PC-3 (cell line): ENCODE measurements at regions not wholly inside any gene's neighbourhood (a gene's known extent, or its start where the extent isn't known, plus 50 kb on each side); places are given as distances from the start of the nearest gene placed in this dataset.

Experiments
- ATAC-seq: fragments of 200-7000 bp; cut with Tn5 transposase; 2 replicates; pipeline ENCODE4 v1.9.1; 2020; ENCODE audit warnings: mild to moderate bottlenecking, moderate library complexity
- BruUV-seq: library from RNA; stranded (reverse); fragments of 400-500 nt; replicated peaks from 2 replicates; lab custom pipeline; 2021; lab: Mats Ljungman, UMichigan
- CTCF ChIA-PET: fragments of 300-600 bp; sonication (Branson Sonifier 250); formaldehyde crosslinking; loops from one replicate; lab custom pipeline; 2022; ENCODE audit warnings: antibody characterized with exemption; lab: Charles Lee
- POLR2A ChIA-PET: fragments of 300-600 bp; sonication (Branson Sonifier 250); formaldehyde crosslinking; loops from one replicate; lab custom pipeline; 2022; ENCODE audit warnings: antibody characterized with exemption; ENCODE audit not compliant: unreplicated experiment; lab: Charles Lee
- DNase-seq: peaks from one replicate; pipeline ENCODE4 v3.0.0-alpha.2; 2015
- H2AFZ ChIP-seq: fragments of 300-600 bp; sonication (generic); 2 replicates; pipeline ENCODE4 v1.6.0; 2016; ENCODE audit warnings: antibody characterized with exemption, low read length
- H3F3A ChIP-seq: fragments of 300-600 bp; sonication (generic); one replicate; pipeline ENCODE4 v1.6.0; 2017; ENCODE audit warnings: antibody characterized with exemption, low read length, control low read depth, mild to moderate bottlenecking; ENCODE audit not compliant: unreplicated experiment
- H3K27ac ChIP-seq: fragments of 300-600 bp; sonication (generic); 2 replicates; pipeline ENCODE4 v1.5.1; 2016; ENCODE audit warnings: mild to moderate bottlenecking, low read length
- H3K27me3 ChIP-seq: fragments of 300-600 bp; sonication (generic); 2 replicates; pipeline ENCODE4 v1.6.1; 2016; ENCODE audit warnings: low read length, mixed read lengths
- H3K36me3 ChIP-seq: fragments of 300-600 bp; sonication (generic); 2 replicates; pipeline ENCODE4 v1.6.1; 2016; ENCODE audit warnings: low read depth, mixed run types, low read length, mixed read lengths
- H3K4me1 ChIP-seq: fragments of 300-600 bp; sonication (generic); 2 replicates; pipeline ENCODE4 v1.5.1; 2016; ENCODE audit warnings: low read length; ENCODE audit not compliant: insufficient read depth
- H3K4me2 ChIP-seq: fragments of 300-600 bp; sonication (generic); 2 replicates; pipeline ENCODE4 v1.6.0; 2016; ENCODE audit warnings: low read length
- H3K4me3 ChIP-seq: fragments of 300-600 bp; sonication (generic); 2 replicates; pipeline ENCODE4 v1.5.1; 2016; ENCODE audit warnings: mild to moderate bottlenecking, low read length, mixed read lengths
- H3K79me2 ChIP-seq: fragments of 300-600 bp; sonication (generic); 2 replicates; pipeline ENCODE4 v1.6.1; 2017; ENCODE audit warnings: low read length, mixed read lengths
- H3K9ac ChIP-seq: fragments of 300-600 bp; sonication (generic); 2 replicates; pipeline ENCODE4 v1.6.0; 2016; ENCODE audit warnings: mild to moderate bottlenecking, low read length
- H3K9me2 ChIP-seq: fragments of 300-600 bp; sonication (generic); replicated peaks from 2 replicates; pipeline ENCODE4 v1.6.1; 2016; ENCODE audit warnings: mixed run types, low read length, mixed read lengths
- H3K9me3 ChIP-seq: fragments of 300-600 bp; sonication (generic); 2 replicates; pipeline ENCODE4 v1.6.1; 2016; ENCODE audit warnings: low read length, mixed read lengths
- H4K20me1 ChIP-seq: fragments of 300-600 bp; sonication (generic); 2 replicates; pipeline ENCODE4 v1.6.1; 2016; ENCODE audit warnings: low read length, mixed read lengths
- EZH2 ChIP-seq: fragments of 300-600 bp; sonication (generic); IDR thresholded peaks from one replicate; pipeline ENCODE4 v1.6.1; 2017; ENCODE audit warnings: antibody characterized with exemption, mild to moderate bottlenecking, low read length; ENCODE audit not compliant: unreplicated experiment
- EZH2phosphoT487 ChIP-seq: fragments of 300-600 bp; sonication (generic); IDR thresholded peaks from 2 replicates; pipeline ENCODE4 v1.6.1; 2018; ENCODE audit warnings: mild to moderate bottlenecking, antibody characterized with exemption, low read length, borderline replicate concordance
- intact Hi-C: fragments of 100-400 bp; cut with micrococcal nuclease; formaldehyde crosslinking; loops from 2 replicates; pipeline ENCODE4 v1.9.0; 2023
- TF ChIP-seq, protein P1 (sequence below): fragments of 300-600 bp; sonication (generic); conservative IDR thresholded peaks from 2 replicates; pipeline ENCODE4 v1.5.1; 2017; ENCODE audit warnings: antibody characterized with exemption, low read depth, mild to moderate bottlenecking, low read length

DNA sequence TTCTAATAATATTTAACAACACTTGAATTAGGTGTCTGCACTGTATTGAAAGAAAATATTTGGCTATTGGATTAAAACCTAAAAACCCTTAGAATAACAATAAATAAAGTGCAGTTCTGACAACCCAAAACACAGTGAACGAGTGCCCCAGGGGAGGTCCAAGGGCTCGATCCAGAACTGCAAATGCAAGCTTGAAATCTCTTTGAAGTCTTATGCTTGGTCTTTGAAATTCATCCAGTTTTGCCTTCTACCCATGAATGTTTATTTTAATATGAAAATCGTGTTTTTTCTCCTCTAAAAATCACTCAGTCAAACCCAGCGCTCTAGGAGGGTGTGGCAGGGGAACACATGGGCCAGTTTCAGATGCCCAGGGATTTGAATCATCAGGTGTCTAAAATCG, 119.5 kb downstream of the MTPAP start:
- Histone ChIP-seq H2AFZ (no peak overlapping the region), H3K79me2 (no peaks in the 10 kb centered on the region), H3K36me3 (no peaks in the 10 kb centered on the region), H3F3A (no peaks in the 10 kb centered on the region), H3K4me2 (no peak overlapping the region), H3K4me3 (no peak overlapping the region), H3K27me3 (no peaks in the 10 kb centered on the region), H4K20me1 (no peaks in the 10 kb centered on the region), H3K9ac (no peak overlapping the region), H3K4me1 (no peaks in the 10 kb centered on the region), H3K9me3 (no peaks in the 10 kb centered on the region), H3K9me2 (no peaks in the 10 kb centered on the region), H3K27ac (no peak overlapping the region)
- no peak for TF ChIP-seq EZH2
- TF ChIP-seq, protein P1, sequence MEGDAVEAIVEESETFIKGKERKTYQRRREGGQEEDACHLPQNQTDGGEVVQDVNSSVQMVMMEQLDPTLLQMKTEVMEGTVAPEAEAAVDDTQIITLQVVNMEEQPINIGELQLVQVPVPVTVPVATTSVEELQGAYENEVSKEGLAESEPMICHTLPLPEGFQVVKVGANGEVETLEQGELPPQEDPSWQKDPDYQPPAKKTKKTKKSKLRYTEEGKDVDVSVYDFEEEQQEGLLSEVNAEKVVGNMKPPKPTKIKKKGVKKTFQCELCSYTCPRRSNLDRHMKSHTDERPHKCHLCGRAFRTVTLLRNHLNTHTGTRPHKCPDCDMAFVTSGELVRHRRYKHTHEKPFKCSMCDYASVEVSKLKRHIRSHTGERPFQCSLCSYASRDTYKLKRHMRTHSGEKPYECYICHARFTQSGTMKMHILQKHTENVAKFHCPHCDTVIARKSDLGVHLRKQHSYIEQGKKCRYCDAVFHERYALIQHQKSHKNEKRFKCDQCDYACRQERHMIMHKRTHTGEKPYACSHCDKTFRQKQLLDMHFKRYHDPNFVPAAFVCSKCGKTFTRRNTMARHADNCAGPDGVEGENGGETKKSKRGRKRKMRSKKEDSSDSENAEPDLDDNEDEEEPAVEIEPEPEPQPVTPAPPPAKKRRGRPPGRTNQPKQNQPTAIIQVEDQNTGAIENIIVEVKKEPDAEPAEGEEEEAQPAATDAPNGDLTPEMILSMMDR: no peak
- no peak for TF ChIP-seq EZH2phosphoT487
- DNase-seq (no peak), ATAC-seq (no peak)
- intact Hi-C loops: no loop called here
- ChIA-PET CTCF (no interaction called here), POLR2A (no interaction called here)
- no TSS peak for BruUV-seq

DNA sequence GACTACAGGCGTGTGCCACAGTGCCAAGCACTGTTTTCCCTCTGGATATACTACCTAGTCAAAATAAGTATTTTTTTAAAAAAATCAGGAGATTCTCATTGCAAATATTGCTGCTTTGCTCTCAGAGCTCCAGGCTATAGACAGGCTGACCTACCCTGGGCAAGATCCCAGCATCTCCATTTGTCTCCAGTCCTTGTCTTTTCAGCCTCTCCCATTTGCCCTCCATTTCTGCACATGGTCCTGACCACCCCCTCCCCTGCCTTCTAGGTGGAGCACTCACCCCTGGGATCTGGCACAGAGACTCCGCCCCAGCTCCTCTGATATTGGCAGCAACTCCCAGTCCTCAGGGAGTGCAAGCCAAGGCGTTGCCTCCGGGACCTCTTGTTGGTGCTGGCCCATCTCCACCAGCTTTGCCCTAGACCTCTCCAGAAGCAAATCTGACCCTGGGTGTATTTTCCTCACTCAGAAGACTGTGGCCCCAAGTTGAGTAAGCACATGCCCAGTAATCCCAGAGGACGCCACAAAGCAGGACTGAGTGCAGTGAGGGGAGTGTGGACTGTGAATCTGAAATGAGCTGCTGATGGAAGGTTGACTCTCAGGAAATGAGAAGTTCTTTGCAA, 120.6 kb downstream of the MTPAP start:
- BruUV-seq: no TSS peak

GRCh38 chr10:30227481-30227880, 121.6 kb downstream of the MTPAP start:
- Histone ChIP-seq H3K9ac (no peak overlapping the region), H3K9me3 (no peaks in the 10 kb centered on the region), H3K27me3 (no peaks in the 10 kb centered on the region), H3K4me3 (no peak overlapping the region), H4K20me1 (no peaks in the 10 kb centered on the region), H3K79me2 (no peaks in the 10 kb centered on the region), H2AFZ (no peak overlapping the region), H3K4me1 (no peaks in the 10 kb centered on the region), H3F3A (no peaks in the 10 kb centered on the region), H3K27ac (no peak overlapping the region), H3K36me3 (no peaks in the 10 kb centered on the region), H3K9me2 (no peaks in the 10 kb centered on the region), H3K4me2 (no peak overlapping the region)
- ChIA-PET CTCF (no interaction called here), POLR2A (no interaction called here)
- intact Hi-C loops: no loop called here
- DNase-seq (peak; percentile 20), ATAC-seq (no peak)
- TF ChIP-seq EZH2phosphoT487: no peak
- no TSS peak for BruUV-seq

More for the DNA sequence above, 120.6 kb downstream of the MTPAP start:
- ChIA-PET CTCF (no interaction called here), POLR2A (no interaction called here)
- Histone ChIP-seq H3K27me3 (no peaks in the 10 kb centered on the region), H3K9ac (no peak overlapping the region), H4K20me1 (no peaks in the 10 kb centered on the region), H3K4me3 (no peak overlapping the region), H3K27ac (no peak overlapping the region), H3F3A (no peaks in the 10 kb centered on the region), H3K9me3 (no peaks in the 10 kb centered on the region), H3K79me2 (no peaks in the 10 kb centered on the region), H3K9me2 (no peaks in the 10 kb centered on the region), H2AFZ (no peak overlapping the region), H3K4me2 (no peak overlapping the region), H3K4me1 (no peaks in the 10 kb centered on the region), H3K36me3 (no peaks in the 10 kb centered on the region)
- intact Hi-C loops: no loop called here
- TF ChIP-seq EZH2 (no peak), EZH2phosphoT487 (no peak)
- TF ChIP-seq, protein P1: no peak
- DNase-seq (no peak), ATAC-seq (no peak)
